ENCODE measurements at regions not wholly inside any gene's neighbourhood (a gene's known extent, or its start where the extent isn't known, plus 50 kb on each side); places are given as distances from the start of the nearest gene placed in this dataset.

GRCh38 chr10:78690354-78691111, 378.2 kb upstream of the ZMIZ1 start:
- DNase-seq (ENCODE audit: insufficient read length, low spot score) (no peak), FAIRE-seq (no peak)

GRCh38 chr10:78691301-78692030, 377.3 kb upstream of the ZMIZ1 start:
- DNase-seq (ENCODE audit: insufficient read length, low spot score) (no peak), FAIRE-seq (no peak)
- TF ChIP-seq, protein P1, sequence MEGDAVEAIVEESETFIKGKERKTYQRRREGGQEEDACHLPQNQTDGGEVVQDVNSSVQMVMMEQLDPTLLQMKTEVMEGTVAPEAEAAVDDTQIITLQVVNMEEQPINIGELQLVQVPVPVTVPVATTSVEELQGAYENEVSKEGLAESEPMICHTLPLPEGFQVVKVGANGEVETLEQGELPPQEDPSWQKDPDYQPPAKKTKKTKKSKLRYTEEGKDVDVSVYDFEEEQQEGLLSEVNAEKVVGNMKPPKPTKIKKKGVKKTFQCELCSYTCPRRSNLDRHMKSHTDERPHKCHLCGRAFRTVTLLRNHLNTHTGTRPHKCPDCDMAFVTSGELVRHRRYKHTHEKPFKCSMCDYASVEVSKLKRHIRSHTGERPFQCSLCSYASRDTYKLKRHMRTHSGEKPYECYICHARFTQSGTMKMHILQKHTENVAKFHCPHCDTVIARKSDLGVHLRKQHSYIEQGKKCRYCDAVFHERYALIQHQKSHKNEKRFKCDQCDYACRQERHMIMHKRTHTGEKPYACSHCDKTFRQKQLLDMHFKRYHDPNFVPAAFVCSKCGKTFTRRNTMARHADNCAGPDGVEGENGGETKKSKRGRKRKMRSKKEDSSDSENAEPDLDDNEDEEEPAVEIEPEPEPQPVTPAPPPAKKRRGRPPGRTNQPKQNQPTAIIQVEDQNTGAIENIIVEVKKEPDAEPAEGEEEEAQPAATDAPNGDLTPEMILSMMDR (IDR thresholded peaks at IDR 0.05; ENCODE audit: insufficient read depth, missing control alignments), result no peak

More at GRCh38 chr10:78690354-78691111, 378.2 kb upstream of the ZMIZ1 start:
- TF ChIP-seq, protein P1 (IDR thresholded peaks at IDR 0.05; ENCODE audit: insufficient read depth, missing control alignments), result no peak

- DNase-seq (ENCODE audit: insufficient read length, low spot score) (no peak), FAIRE-seq (no peak)
- TF ChIP-seq, protein P1 (IDR thresholded peaks at IDR 0.05; ENCODE audit: insufficient read depth, missing control alignments), result no peak
These were observed 376.7 kb upstream of the ZMIZ1 start for GRCh38 chr10:78692071-78692470.

- FAIRE-seq (no peak), DNase-seq (ENCODE audit: insufficient read length, low spot score) (no peak)
- TF ChIP-seq, protein P1 (IDR thresholded peaks at IDR 0.05; ENCODE audit: insufficient read depth, missing control alignments), result no peak
These were observed 372.9 kb upstream of the ZMIZ1 start for GRCh38 chr10:78695846-78696245.

DNA sequence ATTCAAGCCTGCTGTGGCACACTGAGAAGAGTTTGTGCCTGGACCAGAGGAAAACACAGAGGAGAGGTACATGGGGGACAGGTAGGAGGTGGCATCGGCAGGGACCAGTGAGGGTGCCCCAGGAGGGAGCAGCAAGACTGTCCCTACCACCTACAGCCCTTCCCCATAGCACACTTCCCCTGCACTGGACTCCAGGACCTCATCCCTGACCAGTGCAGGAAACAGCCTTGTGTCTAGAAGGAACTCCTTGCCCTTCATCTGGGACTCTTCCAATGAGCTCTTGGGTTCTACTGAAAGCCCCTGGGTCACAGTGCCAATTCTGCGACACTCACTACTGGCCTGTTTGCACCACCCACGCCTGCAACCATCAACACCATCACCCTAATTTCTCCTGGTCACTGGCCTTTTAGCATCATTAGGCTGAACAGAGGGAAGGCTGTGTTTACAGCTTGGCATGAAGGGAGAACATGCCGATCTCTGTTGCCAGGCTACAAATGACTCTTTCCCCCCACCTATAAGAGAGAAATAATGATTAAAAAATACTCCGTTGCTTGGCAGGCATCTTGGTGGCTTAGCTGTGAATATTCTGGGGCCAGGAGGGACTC, 371.9 kb upstream of the ZMIZ1 start:
- TF ChIP-seq, protein P1 (IDR thresholded peaks at IDR 0.05; ENCODE audit: insufficient read depth, missing control alignments), result no peak
- no peak for DNase-seq (ENCODE audit: insufficient read length, low spot score)
- FAIRE-seq, result no peak

DNA sequence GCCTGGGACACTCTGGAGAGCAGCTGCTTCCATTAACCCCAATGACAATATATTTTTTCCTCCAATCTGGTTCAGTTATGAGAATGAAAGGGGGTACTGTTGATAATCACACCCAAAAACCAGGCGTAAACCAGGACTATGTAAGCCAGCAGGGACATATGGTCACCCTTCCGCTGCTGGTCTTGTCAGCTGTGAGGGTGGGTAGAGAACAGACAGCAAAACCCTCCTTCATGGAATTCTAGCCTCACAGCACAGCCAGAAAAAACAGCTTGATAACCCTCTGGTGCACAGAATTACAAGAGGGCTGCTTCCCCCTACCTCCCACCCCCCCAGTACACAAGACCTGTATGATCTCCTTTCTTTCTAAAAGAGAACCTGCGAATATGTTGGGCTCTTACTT, 368.8 kb upstream of the ZMIZ1 start:
- no peak for DNase-seq (ENCODE audit: insufficient read length, low spot score)
- FAIRE-seq, result no peak
- TF ChIP-seq, protein P1 (IDR thresholded peaks at IDR 0.05; ENCODE audit: insufficient read depth, missing control alignments), result no peak

All from D721Med (cell line).